ENCODE measurements at regions not wholly inside any gene's neighbourhood (a gene's known extent, or its start where the extent isn't known, plus 50 kb on each side); places are given as distances from the start of the nearest gene placed in this dataset.

DNA sequence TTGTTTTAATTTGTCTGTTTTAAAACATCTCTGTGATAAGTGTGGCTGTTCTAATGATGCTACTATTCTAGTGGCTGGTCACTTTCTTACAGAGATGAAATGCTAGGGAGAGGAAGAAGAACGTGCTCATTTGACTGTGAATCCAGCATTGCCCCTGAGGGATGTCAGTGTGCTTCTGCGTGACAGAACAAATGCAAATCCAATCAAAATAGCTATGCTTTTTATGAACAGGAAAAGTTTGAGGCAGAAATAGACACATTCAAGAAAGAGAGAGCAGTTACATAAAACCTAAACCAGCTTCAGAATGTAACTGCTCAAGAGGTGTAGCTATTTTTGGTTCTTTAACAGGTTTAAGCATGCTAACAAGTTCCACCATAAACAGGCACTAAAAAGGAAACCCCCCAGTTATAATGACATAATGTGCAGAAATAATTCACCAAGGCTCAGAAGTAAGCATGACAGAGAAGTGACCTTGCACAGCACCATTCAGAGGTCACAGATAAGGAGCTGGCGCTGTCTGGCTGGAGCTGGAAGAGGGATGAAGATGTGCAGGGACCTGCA, 385.3 kb downstream of the EPM2A start:
- Histone ChIP-seq H2BK120ac (replicated peaks; ENCODE audit: low read depth, low read length) (no peak overlapping the region), H2AK5ac (ENCODE audit: low read depth, low read length) (no peak overlapping the region), H3K36me3 (ENCODE audit: control insufficient read depth in 2 of 4, insufficient read depth in 4 of 4, low read length in 3 of 4) (no peaks in the 10 kb centered on the region), H2BK12ac (ENCODE audit: low read depth, low read length) (no peak overlapping the region), H3K23me2 (ENCODE audit: low read depth, low read length) (no peaks in the 10 kb centered on the region), H3K4me1 (replicated peaks in 1 of 4; ENCODE audit: control insufficient read depth in 3 of 4, insufficient read depth in 4 of 4, low read length in 3 of 4) (no peaks in the 10 kb centered on the region; a peak in 2 of 7 replicates), H4K5ac (ENCODE audit: insufficient read length, low read depth, low read length) (no peak overlapping the region), H3K27ac (ENCODE audit: low read depth, low read length) (no peak overlapping the region), H3K18ac (ENCODE audit: extremely low read depth, low read length) (no peak overlapping the region), H3K14ac (ENCODE audit: insufficient read length) (no peak overlapping the region), H3K9me3 (ENCODE audit: insufficient read depth in 2 of 2, low read depth in 1 of 2, low read length in 1 of 2) (no peaks in the 10 kb centered on the region), H3K4ac (replicated peaks; ENCODE audit: insufficient read length, low read depth, low read length) (no peak overlapping the region), H3K4me3 (ENCODE audit: extremely low read depth in 1 of 4, insufficient read depth in 2 of 4, low read depth in 3 of 4, low read length in 4 of 4) (no peak overlapping the region), H2BK15ac (ENCODE audit: low read length) (no peak overlapping the region), H3K4me2 (ENCODE audit: insufficient read depth in 1 of 2, low read depth in 2 of 2, low read length in 2 of 2) (no peak overlapping the region), H2AFZ (ENCODE audit: low read length) (no peak overlapping the region), H2BK5ac (ENCODE audit: low read depth, low read length) (no peak overlapping the region), H3K79me1 (ENCODE audit: low read depth, low read length) (no peaks in the 10 kb centered on the region), H4K8ac (ENCODE audit: extremely low read depth, insufficient read depth, low read length) (no peak overlapping the region), H3K23ac (ENCODE audit: insufficient read length) (no peak overlapping the region), H2BK20ac (ENCODE audit: low read length) (no peak overlapping the region), H3K9ac (replicated peaks in 1 of 4; ENCODE audit: extremely low read depth in 1 of 4, low read depth in 3 of 4, low read length in 3 of 4) (no peak overlapping the region), H3K27me3 (replicated peaks in 1 of 4; ENCODE audit: control insufficient read depth in 3 of 4, extremely low read depth in 1 of 4, insufficient read depth in 3 of 4, low read length in 3 of 4) (no peaks in the 10 kb centered on the region), H3K79me2 (ENCODE audit: control insufficient read depth in 1 of 2, insufficient read depth in 2 of 2, low read length in 2 of 2) (no peaks in the 10 kb centered on the region), H3K56ac (replicated peaks; ENCODE audit: insufficient read length, low read depth, low read length) (no peak overlapping the region), H4K91ac (replicated peaks; ENCODE audit: insufficient read length, low read length) (no peak overlapping the region), H4K20me1 (replicated peaks in 1 of 2; ENCODE audit: control insufficient read depth in 1 of 2, insufficient read depth in 2 of 2, low read length in 2 of 2) (no peaks in the 10 kb centered on the region)
- no peak for DNase-seq (ENCODE audit: low read depth in 1 of 2, low spot score in 2 of 2)
- POLR2A ChIA-PET (ENCODE audit: partially characterized antibody) = no interaction called here
- no peak for FAIRE-seq
- CTCF ChIA-PET (ENCODE audit: partially characterized antibody) = interaction anchor here (0.6 kb wide), 1 partner anchor 1341 kb away, joined by 3 read pairs; no protein-coding TSS in a partner anchor
- WGBS, 2 experiments (ENCODE audit: extremely low coverage in 1 of 2, insufficient coverage in 1 of 2, insufficient read length in 1 of 2, insufficient replicate concordance in 2 of 2, low coverage in 1 of 2, low lambda C conversion rate in 2 of 2, missing lambda C conversion rate in 1 of 2) = 87% methylated on average over 3 of the region's 3 CpGs; no CpG with 5 or more reads in 1 of the 2 experiments
- TF ChIP-seq POLR2A (IDR thresholded peaks at IDR 0.05; ENCODE audit: control extremely low read depth in 1 of 2, low read depth in 2 of 2, low read length in 2 of 2) (no peak), TAF1 (IDR thresholded peaks at IDR 0.05; ENCODE audit: low read depth, low read length) (no peak), TCF12 (IDR thresholded peaks at IDR 0.05; ENCODE audit: low read depth, low read length) (no peak), POLR2AphosphoS5 (IDR thresholded peaks at IDR 0.05; ENCODE audit: low read depth, low read length) (no peak), BACH1 (IDR thresholded peaks at IDR 0.05; ENCODE audit: low read length) (no peak), ASH2L (IDR thresholded peaks at IDR 0.05; ENCODE audit: low read length) (no peak), SP1 (IDR thresholded peaks at IDR 0.05; ENCODE audit: low read depth, low read length) (no peak)
- TF ChIP-seq, protein P1, sequence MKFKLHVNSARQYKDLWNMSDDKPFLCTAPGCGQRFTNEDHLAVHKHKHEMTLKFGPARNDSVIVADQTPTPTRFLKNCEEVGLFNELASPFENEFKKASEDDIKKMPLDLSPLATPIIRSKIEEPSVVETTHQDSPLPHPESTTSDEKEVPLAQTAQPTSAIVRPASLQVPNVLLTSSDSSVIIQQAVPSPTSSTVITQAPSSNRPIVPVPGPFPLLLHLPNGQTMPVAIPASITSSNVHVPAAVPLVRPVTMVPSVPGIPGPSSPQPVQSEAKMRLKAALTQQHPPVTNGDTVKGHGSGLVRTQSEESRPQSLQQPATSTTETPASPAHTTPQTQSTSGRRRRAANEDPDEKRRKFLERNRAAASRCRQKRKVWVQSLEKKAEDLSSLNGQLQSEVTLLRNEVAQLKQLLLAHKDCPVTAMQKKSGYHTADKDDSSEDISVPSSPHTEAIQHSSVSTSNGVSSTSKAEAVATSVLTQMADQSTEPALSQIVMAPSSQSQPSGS (IDR thresholded peaks at IDR 0.05; ENCODE audit: low read length) = no peak
- TF ChIP-seq, protein P2, sequence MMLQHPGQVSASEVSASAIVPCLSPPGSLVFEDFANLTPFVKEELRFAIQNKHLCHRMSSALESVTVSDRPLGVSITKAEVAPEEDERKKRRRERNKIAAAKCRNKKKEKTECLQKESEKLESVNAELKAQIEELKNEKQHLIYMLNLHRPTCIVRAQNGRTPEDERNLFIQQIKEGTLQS (IDR thresholded peaks at IDR 0.05; ENCODE audit: insufficient read depth, low read depth, low read length) = no peak
- TF ChIP-seq, protein P3, sequence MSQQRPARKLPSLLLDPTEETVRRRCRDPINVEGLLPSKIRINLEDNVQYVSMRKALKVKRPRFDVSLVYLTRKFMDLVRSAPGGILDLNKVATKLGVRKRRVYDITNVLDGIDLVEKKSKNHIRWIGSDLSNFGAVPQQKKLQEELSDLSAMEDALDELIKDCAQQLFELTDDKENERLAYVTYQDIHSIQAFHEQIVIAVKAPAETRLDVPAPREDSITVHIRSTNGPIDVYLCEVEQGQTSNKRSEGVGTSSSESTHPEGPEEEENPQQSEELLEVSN (IDR thresholded peaks at IDR 0.05) = no peak

Measured in H1 (cell line).